Right lobe of liver (tissue), 6 donors: ENCODE measurements at regions not wholly inside any gene's neighbourhood (a gene's known extent, or its start where the extent isn't known, plus 50 kb on each side); places are given as distances from the start of the nearest gene placed in this dataset.

Source experiments
- ATAC-seq, 4 donors: fragments of 200-7000 bp; cut with Tn5 transposase; one replicate each; pipeline ENCODE4 v1.9.1; 2020; ENCODE audit warnings: mild to moderate bottlenecking in 4 of 4, moderate library complexity in 4 of 4
- DNase-seq, 3 donors: peaks; one replicate each; pipeline ENCODE4 v3.0.0-alpha.2; 2020
- H3K27ac ChIP-seq, 3 donors: fragments of 200-600 bp; one replicate each; pipeline ENCODE4 v1.8.0; 2022
- H3K27me3 ChIP-seq, 2 donors: fragments of 200-600 bp; one replicate each; pipeline ENCODE4 v1.8.0; 2022
- H3K36me3 ChIP-seq, 4 donors: fragments of 200-600 bp; sonication (generic) in 1 of 4; one replicate each; pipeline versions ENCODE4 v1.5.1 to v1.8.0; 2017 to 2022; ENCODE audit warnings: control low read depth in 1 of 4
- H3K4me1 ChIP-seq, 4 donors: fragments of 200-600 bp; sonication (generic) in 1 of 4; one replicate each; pipeline versions ENCODE4 v1.5.1 to v1.8.0; 2017 to 2022; ENCODE audit warnings: control low read depth in 1 of 4
- H3K4me3 ChIP-seq, 3 donors: fragments of 200-600 bp; one replicate each; pipeline ENCODE4 v1.8.0; 2022
- H3K9me3 ChIP-seq, 4 donors: fragments of 200-600 bp; sonication (generic) in 1 of 4; one replicate each; pipeline versions ENCODE4 v1.5.1 to v1.8.0; 2017 to 2022; ENCODE audit warnings: control low read depth in 1 of 4
- POLR2A ChIP-seq: fragments of 450-650 bp; IDR thresholded peaks from one replicate; pipeline ENCODE4 v1.6.1; 2017; ENCODE audit warnings: antibody characterized with exemption, mild to moderate bottlenecking
- WGBS: methylation state at CpG from one replicate; pipeline ENCODE4 v1.1.6; 2018; ENCODE audit warnings: low coverage, low lambda C conversion rate; ENCODE audit not compliant: insufficient coverage; ENCODE audit errors: missing lambda C conversion rate; 5-methylcytosine and 5-hydroxymethylcytosine counted together
- intact Hi-C, 2 donors: fragments of 100-400 bp; cut with DNase I; formaldehyde crosslinking; loops; one replicate each; pipeline versions ENCODE4 v1.11.2 to v1.14.1; 2022
- TF ChIP-seq, protein P1 (sequence below), 4 donors: fragments of 200-600 bp in 3 of 4; fragments of 450-650 bp in 1 of 4; IDR thresholded peaks; one replicate each; pipeline versions ENCODE4 v1.5.1 to v1.8.0; 2016 to 2022; ENCODE audit warnings: antibody characterized with exemption in 4 of 4, mild to moderate bottlenecking in 2 of 4
- donor health status: DM: no; HTN: yes; CAD: no.
- donor health status: DM: no; HTN: no; CAD: no.
- donor health status: DM: no; HTN: no; CAD: no.
- donor health status: DM: no; HTN: yes; CAD: no.
- donor health status: DM: no; HTN: yes; CAD: no.

- 75% methylated on average over 2 of the region's 2 CpGs for WGBS
- no peaks in the 10 kb centered on the region for H3K4me1 ChIP-seq
- DNase-seq (no peak), ATAC-seq (no peak)
- no peak for TF ChIP-seq POLR2A
- TF ChIP-seq, protein P1, sequence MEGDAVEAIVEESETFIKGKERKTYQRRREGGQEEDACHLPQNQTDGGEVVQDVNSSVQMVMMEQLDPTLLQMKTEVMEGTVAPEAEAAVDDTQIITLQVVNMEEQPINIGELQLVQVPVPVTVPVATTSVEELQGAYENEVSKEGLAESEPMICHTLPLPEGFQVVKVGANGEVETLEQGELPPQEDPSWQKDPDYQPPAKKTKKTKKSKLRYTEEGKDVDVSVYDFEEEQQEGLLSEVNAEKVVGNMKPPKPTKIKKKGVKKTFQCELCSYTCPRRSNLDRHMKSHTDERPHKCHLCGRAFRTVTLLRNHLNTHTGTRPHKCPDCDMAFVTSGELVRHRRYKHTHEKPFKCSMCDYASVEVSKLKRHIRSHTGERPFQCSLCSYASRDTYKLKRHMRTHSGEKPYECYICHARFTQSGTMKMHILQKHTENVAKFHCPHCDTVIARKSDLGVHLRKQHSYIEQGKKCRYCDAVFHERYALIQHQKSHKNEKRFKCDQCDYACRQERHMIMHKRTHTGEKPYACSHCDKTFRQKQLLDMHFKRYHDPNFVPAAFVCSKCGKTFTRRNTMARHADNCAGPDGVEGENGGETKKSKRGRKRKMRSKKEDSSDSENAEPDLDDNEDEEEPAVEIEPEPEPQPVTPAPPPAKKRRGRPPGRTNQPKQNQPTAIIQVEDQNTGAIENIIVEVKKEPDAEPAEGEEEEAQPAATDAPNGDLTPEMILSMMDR (IDR thresholded peaks at IDR 0.05): no peak
- intact Hi-C loops: no loop called here
- H3K36me3 ChIP-seq: no peaks in the 10 kb centered on the region
- H3K27me3 ChIP-seq: no peaks in the 10 kb centered on the region
- no peak overlapping the region for H3K27ac ChIP-seq
- no peaks in the 10 kb centered on the region for H3K9me3 ChIP-seq
- H3K4me3 ChIP-seq: no peak overlapping the region
These were observed 92.9 kb upstream of the SLC30A5 start for GRCh38 chr5:69000949-69001348.

DNA sequence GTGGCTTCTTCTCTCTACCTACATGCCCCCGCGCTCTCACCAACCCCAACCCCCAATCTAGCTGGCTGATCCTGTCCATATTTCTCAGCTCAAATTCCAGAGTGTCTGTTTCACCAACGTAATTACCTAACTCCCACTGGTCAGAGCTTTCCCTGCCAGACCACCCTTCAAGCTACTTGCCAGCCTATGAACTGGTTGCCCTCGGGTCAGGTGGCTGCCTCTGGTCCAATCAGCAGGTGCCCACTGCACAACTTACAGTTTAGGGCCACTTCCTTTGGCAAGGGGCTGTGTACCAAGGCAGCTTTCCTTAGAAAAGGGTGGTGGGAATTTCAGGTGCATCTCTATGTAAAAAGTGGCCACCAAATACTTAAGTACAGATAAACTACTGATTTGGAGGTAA lies 92.2 kb upstream of the SLC30A5 start:
- DNase-seq (no peak), ATAC-seq (no peak)
- intact Hi-C loops: no loop called here
- WGBS: 100% methylated on average over 4 of the region's 4 CpGs
- Histone ChIP-seq H3K27me3 (no peaks in the 10 kb centered on the region), H3K27ac (no peak overlapping the region), H3K4me1 (no peaks in the 10 kb centered on the region), H3K36me3 (no peaks in the 10 kb centered on the region), H3K4me3 (no peak overlapping the region), H3K9me3 (no peaks in the 10 kb centered on the region)
- no peak for TF ChIP-seq POLR2A
- TF ChIP-seq, protein P1 (IDR thresholded peaks at IDR 0.05): no peak

GRCh38 chr5:69004127-69004526 lies 89.7 kb upstream of the SLC30A5 start:
- 64% methylated on average over 3 of the region's 3 CpGs for WGBS
- intact Hi-C loops: no loop called here

GRCh38 chr5:69004676-69005075 lies 89.1 kb upstream of the SLC30A5 start:
- Histone ChIP-seq H3K27me3 (no peaks in the 10 kb centered on the region), H3K9me3 (no peaks in the 10 kb centered on the region), H3K27ac (no peak overlapping the region), H3K4me3 (no peak overlapping the region), H3K36me3 (no peaks in the 10 kb centered on the region), H3K4me1 (no peaks in the 10 kb centered on the region)
- no peak for TF ChIP-seq POLR2A
- TF ChIP-seq, protein P1 (IDR thresholded peaks at IDR 0.05): no peak
- intact Hi-C loops: no loop called here
- DNase-seq (no peak), ATAC-seq (no peak)
- WGBS: 79% methylated on average over 3 of the region's 3 CpGs

More at GRCh38 chr5:69004127-69004526, 89.7 kb upstream of the SLC30A5 start:
- H3K27ac ChIP-seq: no peak overlapping the region
- H3K27me3 ChIP-seq: no peaks in the 10 kb centered on the region
- TF ChIP-seq POLR2A: no peak
- TF ChIP-seq, protein P1 (IDR thresholded peaks at IDR 0.05): no peak
- no peak for ATAC-seq
- no peaks in the 10 kb centered on the region for H3K36me3 ChIP-seq
- no peak for DNase-seq
- H3K9me3 ChIP-seq: no peaks in the 10 kb centered on the region
- H3K4me3 ChIP-seq: no peak overlapping the region
- H3K4me1 ChIP-seq: no peaks in the 10 kb centered on the region

- Histone ChIP-seq H3K36me3 (no peaks in the 10 kb centered on the region), H3K27me3 (no peaks in the 10 kb centered on the region), H3K4me3 (no peak overlapping the region), H3K27ac (no peak overlapping the region), H3K4me1 (no peaks in the 10 kb centered on the region), H3K9me3 (no peaks in the 10 kb centered on the region)
- no peak for DNase-seq
- no peak for ATAC-seq
- no peak for TF ChIP-seq POLR2A
- TF ChIP-seq, protein P1 (IDR thresholded peaks at IDR 0.05): no peak
- intact Hi-C loops: no loop called here
- WGBS: 66% methylated on average over 2 of the region's 2 CpGs
These were observed 87.8 kb upstream of the SLC30A5 start for GRCh38 chr5:69006030-69006429.
